NOMO-1 (cell line): ENCODE measurements at regions not wholly inside any gene's neighbourhood (a gene's known extent, or its start where the extent isn't known, plus 50 kb on each side); places are given as distances from the start of the nearest gene placed in this dataset.

Experiments used
- DNase-seq, 2 experiments: peaks; one replicate each; lab custom pipeline; 2025; ENCODE audit not compliant: unreplicated experiment in 2 of 2; lab: John Stamatoyannopoulos, UW

DNA sequence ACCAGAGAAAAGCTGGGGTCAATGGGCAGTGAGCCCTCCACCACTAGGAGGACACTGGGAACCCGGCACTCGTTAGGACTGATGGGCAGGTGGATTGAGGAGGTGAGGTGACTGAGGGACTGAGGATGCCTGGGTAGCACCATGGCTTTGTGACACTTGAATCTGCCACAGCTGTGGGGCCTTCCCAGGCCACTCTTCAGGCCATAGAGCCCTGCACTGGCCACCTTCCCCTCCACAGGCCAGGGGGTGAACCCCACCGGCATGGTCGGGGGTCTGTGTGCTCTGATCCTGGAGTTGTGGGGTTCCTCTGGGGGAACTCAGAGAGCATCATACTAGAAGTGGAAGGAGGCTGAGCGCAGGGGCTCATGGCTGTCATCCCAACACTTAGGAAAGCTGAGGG, 423.5 kb downstream of the ZNF536 start:
- no peak for DNase-seq

DNA sequence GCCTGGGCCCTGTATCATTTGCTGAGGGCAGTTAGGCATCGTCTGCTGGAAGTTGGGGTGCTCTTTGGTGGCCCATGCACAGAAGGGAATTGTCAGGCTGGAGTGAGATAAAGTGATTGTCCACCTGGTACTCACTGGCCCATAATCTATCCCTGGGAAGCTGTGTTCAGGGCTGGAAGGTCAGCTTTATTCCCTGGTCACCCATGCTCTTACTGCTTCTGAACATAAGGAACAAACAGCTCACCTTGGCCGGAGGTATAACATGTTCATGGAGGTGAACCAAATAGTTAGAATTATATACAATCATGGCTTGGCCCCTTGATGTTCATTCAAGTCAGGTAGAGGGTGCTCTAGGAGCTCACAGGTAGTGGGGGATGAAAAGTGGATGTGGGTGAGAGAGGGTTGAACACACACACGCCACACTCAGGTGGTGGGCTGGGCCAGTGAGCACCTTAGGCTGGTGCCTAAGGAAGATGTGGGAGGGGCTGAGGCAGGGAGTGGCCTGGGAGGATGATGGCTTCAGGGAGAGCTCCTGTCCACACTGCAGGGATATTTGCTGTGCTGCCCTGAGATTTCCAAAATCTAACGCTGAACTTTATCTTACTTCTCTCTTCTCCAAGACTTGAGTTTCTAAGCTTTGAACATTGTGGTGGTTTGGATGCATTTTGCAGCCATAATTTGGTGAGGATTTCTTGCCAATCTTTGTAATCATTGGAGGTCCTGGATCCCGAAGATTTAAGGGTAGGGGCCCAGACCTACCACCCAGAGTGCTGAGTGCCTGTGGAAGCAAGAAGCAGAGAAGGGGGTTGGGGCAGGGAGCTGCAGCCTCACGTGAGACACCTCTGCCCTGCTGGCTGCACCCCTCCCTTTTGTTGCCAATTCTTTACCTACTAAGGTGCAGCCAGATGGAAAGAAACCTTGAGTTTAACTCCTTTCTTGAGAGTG, 420.6 kb downstream of the ZNF536 start:
- DNase-seq = no peak

DNA sequence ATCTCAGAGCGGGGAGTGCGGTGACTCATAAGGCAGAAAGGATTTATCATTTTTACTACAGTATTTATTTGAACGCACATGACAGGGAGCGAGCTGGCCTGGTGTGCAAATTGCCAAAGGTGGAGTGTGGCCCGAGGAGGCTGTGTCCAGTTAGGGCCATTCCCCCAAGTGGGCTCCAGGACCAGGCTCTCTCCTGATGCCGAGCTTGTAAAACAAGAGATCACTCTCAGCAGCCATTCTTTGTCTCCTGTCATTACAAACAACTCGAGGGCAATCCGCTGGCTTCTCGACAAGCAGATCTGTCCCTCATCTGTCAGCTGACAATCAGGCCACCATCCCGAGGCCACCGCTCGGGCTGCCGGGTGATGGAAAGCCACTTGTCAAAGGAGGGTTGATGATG, 418.9 kb downstream of the ZNF536 start:
- no peak for DNase-seq

- peak; percentile 6 to 71 for DNase-seq
Measured at GRCh38 chr19:30790056-30790680, 418.0 kb downstream of the ZNF536 start.

GRCh38 chr19:30788105-30788765, 416.1 kb downstream of the ZNF536 start:
- DNase-seq = no peak

DNA sequence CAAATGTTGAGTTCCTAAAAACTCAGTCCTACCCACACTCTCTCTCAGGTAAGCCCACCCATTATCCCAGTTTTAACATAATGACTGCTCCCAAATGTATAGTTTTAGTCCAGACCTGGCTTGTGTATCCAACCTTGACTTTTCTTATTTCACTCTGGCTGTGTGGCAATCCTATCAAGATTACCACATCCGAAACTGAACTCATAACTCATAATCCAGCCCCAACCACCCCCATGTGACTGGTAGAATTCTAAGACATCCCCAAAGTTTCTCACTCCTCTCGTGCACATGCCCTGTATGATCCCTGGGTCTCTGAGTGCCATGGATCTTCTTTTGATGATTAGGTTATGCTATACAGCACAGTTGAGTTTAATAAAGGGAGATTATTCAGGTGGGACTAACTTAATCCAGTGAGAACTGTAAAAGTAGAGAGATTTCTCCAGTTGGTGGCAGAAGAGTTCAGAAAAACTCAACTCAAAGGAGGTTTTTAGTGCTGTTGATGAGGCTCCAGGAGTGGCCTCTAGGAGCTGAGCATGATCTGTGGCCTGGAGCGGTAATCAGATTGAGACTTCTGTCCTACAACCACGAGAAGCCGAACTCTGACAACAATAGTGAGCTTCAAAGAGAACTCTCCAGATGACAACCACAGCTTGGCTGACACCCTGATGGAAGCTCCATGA, 413.4 kb downstream of the ZNF536 start:
- peak; percentile 6 to 47 for DNase-seq

- DNase-seq = peak; percentile 37 to 49
Measured at GRCh38 chr19:30784850-30785457, 412.8 kb downstream of the ZNF536 start.

GRCh38 chr19:30783936-30784335, 411.8 kb downstream of the ZNF536 start:
- DNase-seq = no peak

DNA sequence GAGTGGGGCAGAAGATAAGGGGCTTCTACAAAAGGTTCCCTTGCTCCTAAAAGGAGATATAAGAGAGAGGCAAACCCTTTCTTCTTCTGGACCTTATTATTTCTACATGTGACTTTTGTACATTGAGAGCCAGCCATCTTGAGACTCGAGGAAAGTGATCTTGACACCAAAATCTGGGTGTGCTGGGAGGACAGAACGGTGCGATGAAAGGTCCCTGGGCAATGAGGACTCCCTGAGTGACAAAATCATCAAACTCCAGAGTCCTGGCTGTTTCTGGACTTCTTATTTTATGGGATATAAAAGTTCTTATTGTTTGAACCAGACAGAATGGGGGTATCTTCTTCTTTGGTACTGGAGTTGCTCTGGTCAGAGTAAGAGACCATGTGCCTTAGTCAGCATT, 411.0 kb downstream of the ZNF536 start:
- no peak for DNase-seq

- no peak for DNase-seq
Measured at GRCh38 chr19:30781519-30781918, 409.3 kb downstream of the ZNF536 start.

- DNase-seq = no peak
Measured at GRCh38 chr19:30781047-30781446, 408.9 kb downstream of the ZNF536 start.

DNA sequence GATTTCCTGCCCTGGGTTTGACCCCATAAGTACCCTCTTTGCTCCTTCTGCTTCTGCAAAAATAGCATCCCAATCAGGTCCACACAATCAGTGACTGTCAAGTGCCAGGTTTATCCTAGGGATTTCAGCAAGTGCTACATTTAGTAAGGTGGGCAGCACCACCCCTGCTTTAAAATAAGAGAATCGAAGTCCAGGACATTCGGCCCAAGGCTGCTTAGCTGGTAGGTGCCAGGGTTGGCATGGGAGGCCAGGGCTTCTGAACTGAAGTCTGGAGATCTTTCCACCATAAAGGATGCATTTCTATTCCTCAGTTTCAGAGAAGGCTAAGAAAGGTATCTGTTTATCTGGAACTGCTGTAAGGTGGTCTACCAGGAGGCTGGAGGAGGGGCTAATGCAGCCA, 408.3 kb downstream of the ZNF536 start:
- DNase-seq = no peak

DNA sequence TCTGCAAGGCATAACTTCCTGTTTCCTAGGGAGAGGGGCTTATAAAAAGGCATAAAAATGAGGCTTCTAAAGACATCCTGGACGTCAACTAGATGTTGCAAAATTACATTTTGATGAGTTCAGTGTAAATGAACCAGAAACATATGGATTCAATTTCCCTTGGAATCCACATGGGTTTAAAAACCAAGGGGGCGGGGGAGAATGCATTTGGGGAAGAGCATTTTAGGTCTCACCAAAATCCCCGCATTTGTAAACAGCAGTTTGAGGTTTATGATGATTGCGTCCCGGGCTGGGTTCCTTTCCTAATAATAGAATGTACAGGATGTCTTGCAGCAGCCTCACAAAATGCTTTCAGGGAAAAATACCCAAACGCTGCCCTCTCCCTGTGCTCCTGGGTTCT, 407.8 kb downstream of the ZNF536 start:
- no peak for DNase-seq

GRCh38 chr19:30778961-30779715, 407.0 kb downstream of the ZNF536 start:
- no peak for DNase-seq

DNA sequence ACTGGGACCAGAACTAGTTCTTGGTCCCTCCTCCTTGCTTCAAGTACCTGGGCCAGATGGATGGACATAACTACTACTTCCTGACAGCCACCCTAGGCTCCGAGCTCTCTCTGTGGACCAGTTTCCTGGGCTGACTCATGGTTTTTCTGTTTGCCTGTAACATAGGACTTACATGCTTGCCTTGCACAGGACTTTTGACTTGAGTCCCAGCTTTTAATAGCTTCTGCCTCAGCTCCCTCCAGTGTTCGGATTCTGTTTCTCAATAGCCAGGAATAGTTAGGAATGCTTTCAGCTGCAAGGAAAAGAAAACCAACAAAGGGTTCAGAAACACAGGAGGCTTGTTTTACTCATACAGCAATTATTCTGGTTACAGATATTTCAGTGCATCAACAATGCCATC, 405.9 kb downstream of the ZNF536 start:
- no peak for DNase-seq

- no peak for DNase-seq
Measured at GRCh38 chr19:30775956-30776355, 403.8 kb downstream of the ZNF536 start.

DNA sequence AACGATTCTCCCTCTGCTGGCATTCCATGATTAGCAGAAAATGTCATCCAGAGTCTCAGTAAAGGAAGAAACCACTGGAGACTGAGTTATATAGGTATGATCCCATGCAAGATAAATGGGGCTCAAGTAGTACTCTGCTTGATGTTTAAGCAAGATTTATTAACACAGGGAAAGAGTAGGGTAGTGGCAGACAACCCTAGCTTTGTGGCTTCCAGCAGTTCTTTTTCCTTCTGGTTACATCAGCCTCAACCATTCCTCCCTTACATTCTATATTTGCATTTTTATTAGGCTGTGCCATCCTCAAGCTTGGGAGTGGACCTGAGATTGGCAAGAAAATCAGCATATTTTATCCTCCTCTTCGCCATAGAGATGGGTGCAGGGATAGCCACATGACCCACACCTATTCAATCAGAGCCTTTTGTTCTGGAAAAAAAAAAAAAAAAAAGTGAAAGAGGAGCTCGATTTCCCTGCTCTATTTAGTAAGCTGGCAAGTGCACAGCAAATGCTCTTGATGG, 402.1 kb downstream of the ZNF536 start:
- DNase-seq = no peak

DNA sequence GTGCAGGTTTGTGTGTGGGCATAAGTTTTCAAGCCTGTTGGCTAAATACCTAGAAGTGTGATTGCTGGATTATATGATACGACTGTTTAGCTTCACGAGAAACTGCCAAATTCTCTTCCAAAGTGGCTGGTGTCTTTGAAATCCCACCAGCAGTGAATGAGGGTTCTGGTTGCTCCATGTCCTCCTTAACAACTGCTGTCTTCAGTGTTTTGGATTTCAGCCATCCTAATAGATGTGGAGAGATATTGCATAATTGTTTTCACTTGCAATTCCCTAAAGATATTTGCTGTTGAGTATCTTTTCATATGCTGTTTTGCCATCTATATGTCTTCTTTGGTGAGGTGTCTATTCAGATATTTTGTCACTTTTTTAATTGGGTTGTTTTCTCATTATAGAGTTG, 390.5 kb downstream of the ZNF536 start:
- no peak for DNase-seq

DNA sequence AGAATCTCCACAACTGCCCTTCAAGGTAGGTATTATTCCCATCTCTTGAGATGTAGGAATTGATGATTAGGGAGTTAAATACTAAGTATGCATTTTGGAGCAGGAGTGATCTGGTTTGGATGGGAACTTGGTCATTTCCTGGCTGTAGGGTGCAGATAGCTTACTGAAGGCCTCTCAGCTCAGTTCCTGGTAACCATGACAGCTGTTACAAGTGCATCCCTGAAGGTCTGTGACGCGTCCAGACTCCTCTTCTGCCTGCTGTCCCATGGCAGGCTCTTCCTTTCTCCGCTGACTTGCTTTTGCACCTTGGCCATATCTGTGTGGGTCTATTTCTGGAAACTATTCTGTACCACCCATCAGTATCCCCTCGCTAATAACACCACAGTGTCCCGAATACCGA, 387.8 kb downstream of the ZNF536 start:
- no peak for DNase-seq
